Suprapubic skin (tissue), 4 donors: ENCODE measurements at regions not wholly inside any gene's neighbourhood (a gene's known extent, or its start where the extent isn't known, plus 50 kb on each side); places are given as distances from the start of the nearest gene placed in this dataset.

Experiments
- CTCF ChIP-seq, 2 donors: fragments of 200-600 bp in 1 of 2; fragments of 450-650 bp in 1 of 2; sonication (generic) in 1 of 2; IDR thresholded peaks; one replicate each; pipeline ENCODE4 v1.5.1; 2016 to 2019; ENCODE audit warnings: antibody characterized with exemption in 2 of 2, mild to moderate bottlenecking in 1 of 2, moderate library complexity in 1 of 2
- EP300 ChIP-seq: sonication (generic); formaldehyde crosslinking; IDR thresholded peaks from one replicate; pipeline ENCODE4 v1.6.1; 2017; ENCODE audit warnings: antibody characterized with exemption
- POLR2A ChIP-seq, 2 donors: fragments of 450-650 bp; IDR thresholded peaks; one replicate each; pipeline ENCODE4 v1.6.1; 2017; ENCODE audit warnings: antibody characterized with exemption in 2 of 2, mild to moderate bottlenecking in 2 of 2, moderate library complexity in 2 of 2
- POLR2AphosphoS5 ChIP-seq, 3 donors: sonication (generic); formaldehyde crosslinking; IDR thresholded peaks; one replicate each; pipeline ENCODE4 v1.6.1; 2017; ENCODE audit warnings: antibody characterized with exemption in 3 of 3

GRCh38 chr4:23361453-23361852, 528.4 kb downstream of the PPARGC1A start:
- TF ChIP-seq POLR2A (IDR thresholded peaks at IDR 0.05) = no peak
- TF ChIP-seq CTCF (IDR thresholded peaks at IDR 0.05) = no peak
- no peak for TF ChIP-seq POLR2AphosphoS5 (IDR thresholded peaks at IDR 0.05)
- no peak for TF ChIP-seq EP300
